HepG2 (cell line): ENCODE measurements at regions not wholly inside any gene's neighbourhood (a gene's known extent, or its start where the extent isn't known, plus 50 kb on each side); places are given as distances from the start of the nearest gene placed in this dataset.

ENCODE experiments used
- BORCS8-MEF2B ChIP-seq: sonication (generic); formaldehyde crosslinking; IDR thresholded peaks from 2 replicates; pipeline ENCODE4 v1.8.0; 2022; ENCODE audit warnings: mild to moderate bottlenecking, missing genetic modification reagents
- CREB1 ChIP-seq, 2 experiments: fragments of 450-650 bp in 1 of 2; IDR thresholded peaks; 2 replicates each; pipeline ENCODE4 v1.6.1; 2016 to 2017; ENCODE audit warnings: control low read depth in 1 of 2, mild to moderate bottlenecking in 1 of 2, missing compliant biosample characterization in 1 of 2, missing genetic modification characterization in 1 of 2
- ESRRA ChIP-seq: sonication (generic); formaldehyde crosslinking; IDR thresholded peaks from 2 replicates; pipeline ENCODE4 v1.5.1; 2020; ENCODE audit warnings: mild to moderate bottlenecking, low read depth, missing genetic modification reagents
- FOXC1 ChIP-seq: sonication (generic); formaldehyde crosslinking; IDR thresholded peaks from 2 replicates; pipeline ENCODE4 v1.8.0; 2022; ENCODE audit warnings: mild to moderate bottlenecking, missing genetic modification reagents, borderline replicate concordance
- FOXO1 ChIP-seq: sonication (generic); formaldehyde crosslinking; IDR thresholded peaks from 2 replicates; pipeline ENCODE4 v1.4.0; 2020; ENCODE audit warnings: missing genetic modification reagents
- FOXP1 ChIP-seq, 2 experiments: fragments of 450-650 bp in 1 of 2; IDR thresholded peaks; 2 replicates each; pipeline ENCODE4 v1.6.1; 2017 to 2018; ENCODE audit warnings: antibody characterized with exemption in 1 of 2
- HNF1A ChIP-seq, 2 experiments: sonication (generic) in 1 of 2; formaldehyde crosslinking in 1 of 2; IDR thresholded peaks; 2 replicates each; pipeline versions ENCODE4 v1.4.0 to v1.6.1; 2016 to 2020; ENCODE audit warnings: borderline replicate concordance in 1 of 2, low read depth in 1 of 2, mild to moderate bottlenecking in 1 of 2, missing genetic modification reagents in 1 of 2
- KIAA2018 ChIP-seq: sonication (generic); formaldehyde crosslinking; IDR thresholded peaks from 2 replicates; pipeline ENCODE4 v1.5.0; 2020; ENCODE audit warnings: mild to moderate bottlenecking, missing genetic modification reagents, borderline replicate concordance
- ZZZ3 ChIP-seq: sonication (generic); formaldehyde crosslinking; IDR thresholded peaks from 2 replicates; pipeline ENCODE4 v1.4.0; 2020; ENCODE audit warnings: missing genetic modification reagents, mild to moderate bottlenecking, borderline replicate concordance
- TF ChIP-seq, protein P1 (sequence below): sonication (generic); formaldehyde crosslinking; IDR thresholded peaks from 2 replicates; pipeline ENCODE4 v1.5.0; 2020; ENCODE audit warnings: mild to moderate bottlenecking, missing genetic modification reagents
- TF ChIP-seq, protein P2 (sequence below): sonication (generic); formaldehyde crosslinking; IDR thresholded peaks from 2 replicates; pipeline ENCODE4 v1.8.0; 2022; ENCODE audit warnings: low read depth, missing genetic modification reagents

DNA sequence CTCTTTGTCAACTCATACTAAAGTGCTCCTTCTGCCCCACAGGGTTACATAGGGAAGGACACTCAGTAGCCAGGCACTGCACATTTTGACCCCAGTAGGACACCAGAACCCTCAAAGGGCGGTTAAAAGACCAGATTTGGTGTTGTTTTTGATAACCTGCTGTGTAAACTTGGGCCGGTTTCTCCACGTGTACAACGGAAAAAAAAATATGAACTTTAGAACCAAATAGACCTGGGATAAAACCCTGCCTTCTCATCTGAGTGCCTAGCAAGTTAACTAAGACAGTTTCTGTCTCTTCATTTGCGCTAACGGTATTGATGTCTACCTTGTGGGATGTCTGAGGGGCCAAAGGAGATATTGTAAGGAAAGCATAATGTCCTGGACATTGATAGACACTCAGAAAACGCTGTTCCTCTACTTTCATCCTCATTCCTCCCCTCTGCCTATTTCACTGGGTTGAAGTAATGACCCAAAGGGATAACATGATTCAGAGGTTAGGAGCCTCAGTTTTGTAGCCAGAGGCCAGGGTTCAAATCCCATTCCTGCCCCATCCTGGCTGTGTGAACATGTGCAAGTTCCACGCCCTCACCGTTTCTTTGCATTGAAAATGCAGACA, 155.9 kb upstream of the LPP start (continued):
- TF ChIP-seq HNF1A (IDR thresholded peaks at IDR 0.05; ENCODE audit: low read depth) (peak; percentile 76), HNF1A (CRISPR knock-in tag; IDR thresholded peaks at IDR 0.05; ENCODE audit: borderline replicate concordance) (peak; percentile 92), CREB1 (IDR thresholded peaks at IDR 0.05) (no peak), CREB1 (CRISPR knock-in tag; IDR thresholded peaks at IDR 0.05) (peak; percentile 77), FOXP1 (IDR thresholded peaks at IDR 0.05) (no peak), FOXP1 (CRISPR knock-in tag; IDR thresholded peaks at IDR 0.05) (peak; percentile 89), ZZZ3 (CRISPR knock-in tag) (no peak), FOXC1 (CRISPR knock-in tag) (0 out of 2 replicates have a peak, but pooled peaks have one; percentile 67), ESRRA (peak; percentile 91), BORCS8-MEF2B (CRISPR knock-in tag) (no peak), KIAA2018 (CRISPR knock-in tag) (0 out of 2 replicates have a peak, but pooled peaks have one; percentile 73), FOXO1 (CRISPR knock-in tag) (peak; percentile 95)
- TF ChIP-seq, protein P1, sequence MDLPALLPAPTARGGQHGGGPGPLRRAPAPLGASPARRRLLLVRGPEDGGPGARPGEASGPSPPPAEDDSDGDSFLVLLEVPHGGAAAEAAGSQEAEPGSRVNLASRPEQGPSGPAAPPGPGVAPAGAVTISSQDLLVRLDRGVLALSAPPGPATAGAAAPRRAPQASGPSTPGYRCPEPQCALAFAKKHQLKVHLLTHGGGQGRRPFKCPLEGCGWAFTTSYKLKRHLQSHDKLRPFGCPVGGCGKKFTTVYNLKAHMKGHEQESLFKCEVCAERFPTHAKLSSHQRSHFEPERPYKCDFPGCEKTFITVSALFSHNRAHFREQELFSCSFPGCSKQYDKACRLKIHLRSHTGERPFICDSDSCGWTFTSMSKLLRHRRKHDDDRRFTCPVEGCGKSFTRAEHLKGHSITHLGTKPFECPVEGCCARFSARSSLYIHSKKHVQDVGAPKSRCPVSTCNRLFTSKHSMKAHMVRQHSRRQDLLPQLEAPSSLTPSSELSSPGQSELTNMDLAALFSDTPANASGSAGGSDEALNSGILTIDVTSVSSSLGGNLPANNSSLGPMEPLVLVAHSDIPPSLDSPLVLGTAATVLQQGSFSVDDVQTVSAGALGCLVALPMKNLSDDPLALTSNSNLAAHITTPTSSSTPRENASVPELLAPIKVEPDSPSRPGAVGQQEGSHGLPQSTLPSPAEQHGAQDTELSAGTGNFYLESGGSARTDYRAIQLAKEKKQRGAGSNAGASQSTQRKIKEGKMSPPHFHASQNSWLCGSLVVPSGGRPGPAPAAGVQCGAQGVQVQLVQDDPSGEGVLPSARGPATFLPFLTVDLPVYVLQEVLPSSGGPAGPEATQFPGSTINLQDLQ (CRISPR knock-in tag) = no peak
- TF ChIP-seq, protein P2, sequence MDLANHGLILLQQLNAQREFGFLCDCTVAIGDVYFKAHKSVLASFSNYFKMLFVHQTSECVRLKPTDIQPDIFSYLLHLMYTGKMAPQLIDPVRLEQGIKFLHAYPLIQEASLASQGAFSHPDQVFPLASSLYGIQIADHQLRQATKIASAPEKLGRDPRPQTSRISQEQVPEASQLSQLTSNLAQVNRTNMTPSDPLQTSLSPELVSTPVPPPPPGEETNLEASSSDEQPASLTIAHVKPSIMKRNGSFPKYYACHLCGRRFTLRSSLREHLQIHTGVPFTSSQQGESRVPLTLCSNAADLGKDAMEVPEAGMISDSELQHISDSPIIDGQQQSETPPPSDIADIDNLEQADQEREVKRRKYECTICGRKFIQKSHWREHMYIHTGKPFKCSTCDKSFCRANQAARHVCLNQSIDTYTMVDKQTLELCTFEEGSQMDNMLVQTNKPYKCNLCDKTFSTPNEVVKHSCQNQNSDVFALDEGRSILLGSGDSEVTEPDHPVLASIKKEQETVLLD (CRISPR knock-in tag) = no peak
